ENCODE measurements at regions not wholly inside any gene's neighbourhood (a gene's known extent, or its start where the extent isn't known, plus 50 kb on each side); places are given as distances from the start of the nearest gene placed in this dataset.
"Not testable (repeated sequence)": the region's sequence is repeated elsewhere in the genome, so short reads cannot be mapped to it uniquely, and the experiment has no call there.

DNA sequence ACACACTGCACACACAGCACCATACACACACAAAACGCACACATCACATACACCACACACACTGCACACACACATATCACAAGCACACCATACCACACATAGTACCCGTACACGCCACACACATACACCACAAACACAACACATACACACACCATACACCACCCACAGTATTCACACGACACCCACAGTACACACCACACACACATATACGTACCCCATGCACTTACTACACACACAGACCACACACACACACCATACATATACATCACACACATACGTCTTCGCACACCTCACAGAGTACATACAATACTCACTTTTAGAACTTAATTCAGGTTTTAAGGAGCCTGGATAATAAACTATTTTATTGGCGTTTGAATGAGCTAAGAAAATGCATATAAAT lies 1805.3 kb upstream of the DEFB115 start:
- TF ChIP-seq, protein P1, sequence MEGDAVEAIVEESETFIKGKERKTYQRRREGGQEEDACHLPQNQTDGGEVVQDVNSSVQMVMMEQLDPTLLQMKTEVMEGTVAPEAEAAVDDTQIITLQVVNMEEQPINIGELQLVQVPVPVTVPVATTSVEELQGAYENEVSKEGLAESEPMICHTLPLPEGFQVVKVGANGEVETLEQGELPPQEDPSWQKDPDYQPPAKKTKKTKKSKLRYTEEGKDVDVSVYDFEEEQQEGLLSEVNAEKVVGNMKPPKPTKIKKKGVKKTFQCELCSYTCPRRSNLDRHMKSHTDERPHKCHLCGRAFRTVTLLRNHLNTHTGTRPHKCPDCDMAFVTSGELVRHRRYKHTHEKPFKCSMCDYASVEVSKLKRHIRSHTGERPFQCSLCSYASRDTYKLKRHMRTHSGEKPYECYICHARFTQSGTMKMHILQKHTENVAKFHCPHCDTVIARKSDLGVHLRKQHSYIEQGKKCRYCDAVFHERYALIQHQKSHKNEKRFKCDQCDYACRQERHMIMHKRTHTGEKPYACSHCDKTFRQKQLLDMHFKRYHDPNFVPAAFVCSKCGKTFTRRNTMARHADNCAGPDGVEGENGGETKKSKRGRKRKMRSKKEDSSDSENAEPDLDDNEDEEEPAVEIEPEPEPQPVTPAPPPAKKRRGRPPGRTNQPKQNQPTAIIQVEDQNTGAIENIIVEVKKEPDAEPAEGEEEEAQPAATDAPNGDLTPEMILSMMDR (IDR thresholded peaks at IDR 0.05), result no peak
- intact Hi-C loops (cut with micrococcal nuclease), result no loop called here
- Histone ChIP-seq H3K27ac (ENCODE audit: low read length) (no peak overlapping the region), H3K4me3 (ENCODE audit: low read length) (no peak overlapping the region), H3K27me3 (ENCODE audit: control insufficient read depth, insufficient read depth, low read length) (no peaks in the 10 kb centered on the region), H3K4me1 (ENCODE audit: control insufficient read depth, insufficient read depth, low read length) (no peaks in the 10 kb centered on the region), H3K36me3 (ENCODE audit: control insufficient read depth, insufficient read depth, low read length) (no peaks in the 10 kb centered on the region), H3K9me3 (ENCODE audit: control insufficient read depth, insufficient read depth, low read length) (peaks cover 3% of the 10 kb centered on the region)
- Mint-ChIP-seq H3K4me3 (no peak overlapping the region), H3K27ac (no peak overlapping the region), H3K4me1 (no peaks in the 10 kb centered on the region), H3K27me3 (ENCODE audit: low read depth in 2 of 2) (no peaks in the 10 kb centered on the region), H3K9me3 (peaks cover 11 to 15% of the 10 kb centered on the region in 2 donors), H3K36me3 (no peaks in the 10 kb centered on the region)
- 70% methylated on average over 7 of the region's 8 CpGs for WGBS (ENCODE audit: insufficient coverage)
- ATAC-seq (peak in 1 of 3 donors; percentile 44), DNase-seq (no peak)

DNA sequence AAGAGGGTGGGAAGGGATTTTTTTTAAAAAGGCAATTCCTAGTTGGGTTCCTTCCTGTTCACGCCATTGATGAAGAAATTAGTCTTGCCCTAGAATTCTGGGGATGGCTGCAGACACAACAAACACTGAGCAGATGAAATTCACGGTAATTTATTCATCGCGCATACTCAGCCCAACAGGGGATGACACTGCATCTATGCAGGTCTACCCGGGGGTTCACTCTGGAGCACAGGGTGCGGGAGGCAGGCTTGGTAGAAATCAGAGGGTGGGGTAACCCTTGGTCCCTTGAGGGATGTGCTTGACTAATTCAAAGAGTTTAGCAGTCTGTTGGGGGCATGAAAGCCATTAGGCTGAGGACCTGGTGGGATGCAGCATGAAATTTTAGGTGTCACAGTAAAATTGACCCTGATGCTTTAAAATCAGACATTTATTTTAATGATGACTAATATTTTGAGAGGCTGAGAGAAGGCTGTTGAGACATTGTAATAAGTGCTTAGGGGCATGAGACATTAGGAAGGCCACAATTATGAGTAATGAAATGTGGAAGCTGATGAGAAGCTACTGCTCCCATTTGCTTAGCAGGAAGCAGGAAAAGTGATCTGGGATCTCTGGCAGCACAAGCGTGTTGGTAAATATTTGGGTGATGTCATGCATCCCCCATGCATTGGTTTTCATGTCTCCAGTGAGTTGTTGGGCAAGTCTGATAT lies 1800.3 kb upstream of the DEFB115 start:
- H3K27me3 Mint-ChIP-seq (ENCODE audit: low read depth in 2 of 2), result not testable (repeated sequence)

GRCh38 chr20:29472606-29473005 lies 1784.9 kb upstream of the DEFB115 start:
- Histone ChIP-seq H3K4me1 (ENCODE audit: control insufficient read depth, insufficient read depth, low read length) (no peaks in the 10 kb centered on the region), H3K4me3 (ENCODE audit: low read length) (no peak overlapping the region), H3K9me3 (ENCODE audit: control insufficient read depth, insufficient read depth, low read length) (peaks cover 10% of the 10 kb centered on the region), H3K27me3 (ENCODE audit: control insufficient read depth, insufficient read depth, low read length) (no peaks in the 10 kb centered on the region), H3K27ac (ENCODE audit: low read length) (no peak overlapping the region), H3K36me3 (ENCODE audit: control insufficient read depth, insufficient read depth, low read length) (no peaks in the 10 kb centered on the region)
- Mint-ChIP-seq H3K4me3 (no peak overlapping the region), H3K4me1 (no peaks in the 10 kb centered on the region), H3K36me3 (peaks cover 6% of the 10 kb centered on the region), H3K9me3 (peaks cover 9 to 19% of the 10 kb centered on the region in 2 donors), H3K27ac (no peak overlapping the region), H3K27me3 (ENCODE audit: low read depth in 2 of 2) (no peaks in the 10 kb centered on the region)
- DNase-seq (no peak), ATAC-seq (peak in 1 of 3 donors; percentile 60)
- WGBS (ENCODE audit: insufficient coverage), result 67% methylated on average over 1 of the region's 3 CpGs
- TF ChIP-seq, protein P1 (IDR thresholded peaks at IDR 0.05), result no peak
- intact Hi-C loops (cut with micrococcal nuclease), result no loop called here

More for the DNA sequence above, 1800.3 kb upstream of the DEFB115 start:
- H3K27ac ChIP-seq (ENCODE audit: low read length); H3K27me3 ChIP-seq (ENCODE audit: control insufficient read depth, insufficient read depth, low read length); H3K4me1 Mint-ChIP-seq; H3K27ac Mint-ChIP-seq; H3K4me3 Mint-ChIP-seq; ATAC-seq; H3K4me1 ChIP-seq (ENCODE audit: control insufficient read depth, insufficient read depth, low read length); H3K36me3 Mint-ChIP-seq; H3K36me3 ChIP-seq (ENCODE audit: control insufficient read depth, insufficient read depth, low read length); H3K4me3 ChIP-seq (ENCODE audit: low read length); intact Hi-C loops (cut with micrococcal nuclease); DNase-seq: not testable (repeated sequence)
- peaks cover 12 to 20% of the 10 kb centered on the region in 2 donors for H3K9me3 Mint-ChIP-seq
- 71% methylated on average over 7 of the region's 7 CpGs for WGBS (ENCODE audit: insufficient coverage)
- peaks cover 11% of the 10 kb centered on the region for H3K9me3 ChIP-seq (ENCODE audit: control insufficient read depth, insufficient read depth, low read length)

DNA sequence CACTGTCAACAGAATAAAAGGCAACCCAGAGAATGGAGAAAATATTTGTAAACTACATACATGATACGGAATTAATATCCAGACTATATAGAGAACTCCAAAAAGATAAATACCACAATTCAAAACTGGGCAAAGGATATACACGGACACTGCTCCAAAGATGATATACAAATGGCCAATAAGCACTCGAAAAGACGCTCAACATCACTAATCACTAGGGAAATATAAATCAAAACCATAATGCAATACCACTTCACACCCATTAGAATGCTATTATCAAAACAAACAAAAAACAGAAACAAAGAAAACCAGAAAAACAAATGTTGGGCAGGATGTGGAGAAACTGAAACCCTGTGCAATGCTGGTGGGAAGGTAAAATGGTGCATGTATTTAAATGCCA lies 1764.6 kb upstream of the DEFB115 start:
- H3K27ac ChIP-seq (ENCODE audit: low read length); H3K27ac Mint-ChIP-seq; H3K9me3 ChIP-seq (ENCODE audit: control insufficient read depth, insufficient read depth, low read length); intact Hi-C loops (cut with micrococcal nuclease); H3K4me1 Mint-ChIP-seq; DNase-seq; ATAC-seq; H3K27me3 Mint-ChIP-seq (ENCODE audit: low read depth in 2 of 2); H3K4me3 Mint-ChIP-seq; H3K4me3 ChIP-seq (ENCODE audit: low read length); H3K4me1 ChIP-seq (ENCODE audit: control insufficient read depth, insufficient read depth, low read length); H3K36me3 ChIP-seq (ENCODE audit: control insufficient read depth, insufficient read depth, low read length); H3K27me3 ChIP-seq (ENCODE audit: control insufficient read depth, insufficient read depth, low read length): not testable (repeated sequence)
- peaks cover 6 to 11% of the 10 kb centered on the region in 2 donors for H3K9me3 Mint-ChIP-seq
- peaks cover 14% of the 10 kb centered on the region for H3K36me3 Mint-ChIP-seq
- WGBS (ENCODE audit: insufficient coverage), result 85% methylated on average over 4 of the region's 4 CpGs

- H3K4me1 ChIP-seq (ENCODE audit: control insufficient read depth, insufficient read depth, low read length); H3K4me1 Mint-ChIP-seq; ATAC-seq; H3K27ac Mint-ChIP-seq; H3K4me3 ChIP-seq (ENCODE audit: low read length); H3K27ac ChIP-seq (ENCODE audit: low read length); H3K27me3 ChIP-seq (ENCODE audit: control insufficient read depth, insufficient read depth, low read length); H3K9me3 ChIP-seq (ENCODE audit: control insufficient read depth, insufficient read depth, low read length); DNase-seq; H3K27me3 Mint-ChIP-seq (ENCODE audit: low read depth in 2 of 2); intact Hi-C loops (cut with micrococcal nuclease); H3K4me3 Mint-ChIP-seq; H3K36me3 ChIP-seq (ENCODE audit: control insufficient read depth, insufficient read depth, low read length): not testable (repeated sequence)
- H3K36me3 Mint-ChIP-seq, result peaks cover 14% of the 10 kb centered on the region
- peaks cover 11 to 16% of the 10 kb centered on the region in 2 donors for H3K9me3 Mint-ChIP-seq
- 47% methylated on average over 27 of the region's 27 CpGs for WGBS (ENCODE audit: insufficient coverage)
Observed at GRCh38 chr20:29496767-29497166, 1760.7 kb upstream of the DEFB115 start.
